H1 (cell line): ENCODE measurements at regions not wholly inside any gene's neighbourhood (a gene's known extent, or its start where the extent isn't known, plus 50 kb on each side); places are given as distances from the start of the nearest gene placed in this dataset.

Source experiments
- EGR1 ChIP-seq: IDR thresholded peaks from 2 replicates; pipeline ENCODE4 v1.6.1; 2011; ENCODE audit warnings: low read depth, low read length, borderline replicate concordance
- EP300 ChIP-seq, 2 experiments: IDR thresholded peaks; 1 replicate in 1 of 2; 2 replicates in 1 of 2; pipeline ENCODE4 v1.6.1; 2011 to 2012; ENCODE audit warnings: low read depth in 2 of 2, low read length in 2 of 2, mild to moderate bottlenecking in 2 of 2, borderline replicate concordance in 1 of 2, inconsistent platforms in 1 of 2, moderate library complexity in 1 of 2
- MAFK ChIP-seq: IDR thresholded peaks from 2 replicates; pipeline ENCODE4 v1.6.1; 2012; ENCODE audit warnings: low read depth, mild to moderate bottlenecking, improper control_type of control experiment, low read length
- TF ChIP-seq, protein P1 (sequence below): fragments of 300-600 bp; sonication (generic); IDR thresholded peaks from 2 replicates; pipeline ENCODE4 v1.7.1; 2012; ENCODE audit warnings: low read length, moderate library complexity, mild to moderate bottlenecking, inconsistent platforms; ENCODE audit not compliant: insufficient replicate concordance

DNA sequence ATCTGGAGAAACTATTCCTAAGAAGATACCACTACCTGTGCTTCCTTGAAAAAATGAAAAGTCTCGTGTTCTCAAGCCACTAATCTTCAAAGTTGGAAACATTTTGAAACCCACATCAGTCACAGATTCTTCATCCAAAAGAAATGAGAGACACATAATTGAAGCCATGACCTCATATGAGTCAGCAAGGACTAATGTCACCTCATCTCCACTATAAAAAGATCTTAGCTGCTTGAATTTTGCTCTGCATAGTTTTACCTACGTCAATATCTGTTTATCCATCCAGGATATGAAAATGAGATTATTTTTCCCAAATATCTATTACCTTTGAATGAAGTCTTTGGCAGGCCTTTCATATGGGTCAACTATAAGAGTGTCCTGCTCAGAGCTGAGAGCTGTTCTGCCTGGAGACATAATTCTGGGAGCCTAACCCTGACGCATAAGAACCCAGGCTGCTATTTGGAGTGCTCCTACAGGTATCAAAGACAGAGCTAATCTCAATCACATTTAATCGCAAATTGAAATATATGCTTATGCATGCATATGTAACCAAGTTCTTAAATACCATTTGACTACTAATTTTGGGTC lies 312.5 kb upstream of the PKN2 start (continued):
- TF ChIP-seq EGR1 (no peak), MAFK (no peak), EP300 (IDR thresholded peaks at IDR 0.05; ENCODE audit: borderline replicate concordance in 1 of 2, low read depth in 2 of 2, low read length in 2 of 2) (no peak)
- TF ChIP-seq, protein P1, sequence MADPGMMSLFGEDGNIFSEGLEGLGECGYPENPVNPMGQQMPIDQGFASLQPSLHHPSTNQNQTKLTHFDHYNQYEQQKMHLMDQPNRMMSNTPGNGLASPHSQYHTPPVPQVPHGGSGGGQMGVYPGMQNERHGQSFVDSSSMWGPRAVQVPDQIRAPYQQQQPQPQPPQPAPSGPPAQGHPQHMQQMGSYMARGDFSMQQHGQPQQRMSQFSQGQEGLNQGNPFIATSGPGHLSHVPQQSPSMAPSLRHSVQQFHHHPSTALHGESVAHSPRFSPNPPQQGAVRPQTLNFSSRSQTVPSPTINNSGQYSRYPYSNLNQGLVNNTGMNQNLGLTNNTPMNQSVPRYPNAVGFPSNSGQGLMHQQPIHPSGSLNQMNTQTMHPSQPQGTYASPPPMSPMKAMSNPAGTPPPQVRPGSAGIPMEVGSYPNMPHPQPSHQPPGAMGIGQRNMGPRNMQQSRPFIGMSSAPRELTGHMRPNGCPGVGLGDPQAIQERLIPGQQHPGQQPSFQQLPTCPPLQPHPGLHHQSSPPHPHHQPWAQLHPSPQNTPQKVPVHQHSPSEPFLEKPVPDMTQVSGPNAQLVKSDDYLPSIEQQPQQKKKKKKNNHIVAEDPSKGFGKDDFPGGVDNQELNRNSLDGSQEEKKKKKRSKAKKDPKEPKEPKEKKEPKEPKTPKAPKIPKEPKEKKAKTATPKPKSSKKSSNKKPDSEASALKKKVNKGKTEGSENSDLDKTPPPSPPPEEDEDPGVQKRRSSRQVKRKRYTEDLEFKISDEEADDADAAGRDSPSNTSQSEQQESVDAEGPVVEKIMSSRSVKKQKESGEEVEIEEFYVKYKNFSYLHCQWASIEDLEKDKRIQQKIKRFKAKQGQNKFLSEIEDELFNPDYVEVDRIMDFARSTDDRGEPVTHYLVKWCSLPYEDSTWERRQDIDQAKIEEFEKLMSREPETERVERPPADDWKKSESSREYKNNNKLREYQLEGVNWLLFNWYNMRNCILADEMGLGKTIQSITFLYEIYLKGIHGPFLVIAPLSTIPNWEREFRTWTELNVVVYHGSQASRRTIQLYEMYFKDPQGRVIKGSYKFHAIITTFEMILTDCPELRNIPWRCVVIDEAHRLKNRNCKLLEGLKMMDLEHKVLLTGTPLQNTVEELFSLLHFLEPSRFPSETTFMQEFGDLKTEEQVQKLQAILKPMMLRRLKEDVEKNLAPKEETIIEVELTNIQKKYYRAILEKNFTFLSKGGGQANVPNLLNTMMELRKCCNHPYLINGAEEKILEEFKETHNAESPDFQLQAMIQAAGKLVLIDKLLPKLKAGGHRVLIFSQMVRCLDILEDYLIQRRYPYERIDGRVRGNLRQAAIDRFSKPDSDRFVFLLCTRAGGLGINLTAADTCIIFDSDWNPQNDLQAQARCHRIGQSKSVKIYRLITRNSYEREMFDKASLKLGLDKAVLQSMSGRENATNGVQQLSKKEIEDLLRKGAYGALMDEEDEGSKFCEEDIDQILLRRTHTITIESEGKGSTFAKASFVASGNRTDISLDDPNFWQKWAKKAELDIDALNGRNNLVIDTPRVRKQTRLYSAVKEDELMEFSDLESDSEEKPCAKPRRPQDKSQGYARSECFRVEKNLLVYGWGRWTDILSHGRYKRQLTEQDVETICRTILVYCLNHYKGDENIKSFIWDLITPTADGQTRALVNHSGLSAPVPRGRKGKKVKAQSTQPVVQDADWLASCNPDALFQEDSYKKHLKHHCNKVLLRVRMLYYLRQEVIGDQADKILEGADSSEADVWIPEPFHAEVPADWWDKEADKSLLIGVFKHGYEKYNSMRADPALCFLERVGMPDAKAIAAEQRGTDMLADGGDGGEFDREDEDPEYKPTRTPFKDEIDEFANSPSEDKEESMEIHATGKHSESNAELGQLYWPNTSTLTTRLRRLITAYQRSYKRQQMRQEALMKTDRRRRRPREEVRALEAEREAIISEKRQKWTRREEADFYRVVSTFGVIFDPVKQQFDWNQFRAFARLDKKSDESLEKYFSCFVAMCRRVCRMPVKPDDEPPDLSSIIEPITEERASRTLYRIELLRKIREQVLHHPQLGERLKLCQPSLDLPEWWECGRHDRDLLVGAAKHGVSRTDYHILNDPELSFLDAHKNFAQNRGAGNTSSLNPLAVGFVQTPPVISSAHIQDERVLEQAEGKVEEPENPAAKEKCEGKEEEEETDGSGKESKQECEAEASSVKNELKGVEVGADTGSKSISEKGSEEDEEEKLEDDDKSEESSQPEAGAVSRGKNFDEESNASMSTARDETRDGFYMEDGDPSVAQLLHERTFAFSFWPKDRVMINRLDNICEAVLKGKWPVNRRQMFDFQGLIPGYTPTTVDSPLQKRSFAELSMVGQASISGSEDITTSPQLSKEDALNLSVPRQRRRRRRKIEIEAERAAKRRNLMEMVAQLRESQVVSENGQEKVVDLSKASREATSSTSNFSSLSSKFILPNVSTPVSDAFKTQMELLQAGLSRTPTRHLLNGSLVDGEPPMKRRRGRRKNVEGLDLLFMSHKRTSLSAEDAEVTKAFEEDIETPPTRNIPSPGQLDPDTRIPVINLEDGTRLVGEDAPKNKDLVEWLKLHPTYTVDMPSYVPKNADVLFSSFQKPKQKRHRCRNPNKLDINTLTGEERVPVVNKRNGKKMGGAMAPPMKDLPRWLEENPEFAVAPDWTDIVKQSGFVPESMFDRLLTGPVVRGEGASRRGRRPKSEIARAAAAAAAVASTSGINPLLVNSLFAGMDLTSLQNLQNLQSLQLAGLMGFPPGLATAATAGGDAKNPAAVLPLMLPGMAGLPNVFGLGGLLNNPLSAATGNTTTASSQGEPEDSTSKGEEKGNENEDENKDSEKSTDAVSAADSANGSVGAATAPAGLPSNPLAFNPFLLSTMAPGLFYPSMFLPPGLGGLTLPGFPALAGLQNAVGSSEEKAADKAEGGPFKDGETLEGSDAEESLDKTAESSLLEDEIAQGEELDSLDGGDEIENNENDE: no peak
- TF ChIP-seq, all 59 proteins: peak for 0
